ENCODE measurements at regions not wholly inside any gene's neighbourhood (a gene's known extent, or its start where the extent isn't known, plus 50 kb on each side); places are given as distances from the start of the nearest gene placed in this dataset.

DNA sequence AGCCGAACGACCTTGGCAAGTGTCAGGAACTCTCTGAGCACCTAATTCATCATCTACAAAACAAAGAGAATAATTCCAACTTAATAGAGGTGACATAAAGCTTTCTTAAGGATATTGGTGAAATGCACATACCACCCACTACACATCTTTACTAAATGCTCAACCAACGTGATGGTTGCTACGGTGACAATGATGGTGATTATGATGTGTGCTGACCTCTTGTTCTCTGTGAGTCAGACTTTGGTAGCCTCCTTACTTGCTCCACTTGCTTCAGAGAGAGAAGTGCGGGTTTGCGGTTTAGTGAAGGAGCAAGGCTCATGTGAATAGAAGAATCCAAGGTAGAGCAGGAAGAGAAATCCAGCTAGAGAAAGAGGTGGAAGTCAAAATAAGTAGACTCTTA is 52.8 kb upstream of the CLNK start:
- TF ChIP-seq, protein P1, sequence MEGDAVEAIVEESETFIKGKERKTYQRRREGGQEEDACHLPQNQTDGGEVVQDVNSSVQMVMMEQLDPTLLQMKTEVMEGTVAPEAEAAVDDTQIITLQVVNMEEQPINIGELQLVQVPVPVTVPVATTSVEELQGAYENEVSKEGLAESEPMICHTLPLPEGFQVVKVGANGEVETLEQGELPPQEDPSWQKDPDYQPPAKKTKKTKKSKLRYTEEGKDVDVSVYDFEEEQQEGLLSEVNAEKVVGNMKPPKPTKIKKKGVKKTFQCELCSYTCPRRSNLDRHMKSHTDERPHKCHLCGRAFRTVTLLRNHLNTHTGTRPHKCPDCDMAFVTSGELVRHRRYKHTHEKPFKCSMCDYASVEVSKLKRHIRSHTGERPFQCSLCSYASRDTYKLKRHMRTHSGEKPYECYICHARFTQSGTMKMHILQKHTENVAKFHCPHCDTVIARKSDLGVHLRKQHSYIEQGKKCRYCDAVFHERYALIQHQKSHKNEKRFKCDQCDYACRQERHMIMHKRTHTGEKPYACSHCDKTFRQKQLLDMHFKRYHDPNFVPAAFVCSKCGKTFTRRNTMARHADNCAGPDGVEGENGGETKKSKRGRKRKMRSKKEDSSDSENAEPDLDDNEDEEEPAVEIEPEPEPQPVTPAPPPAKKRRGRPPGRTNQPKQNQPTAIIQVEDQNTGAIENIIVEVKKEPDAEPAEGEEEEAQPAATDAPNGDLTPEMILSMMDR (IDR thresholded peaks at IDR 0.05 in 4 of 5, conservative IDR thresholded peaks at IDR 0.05 in 1 of 5) = no peak
- TF ChIP-seq POLR2A (IDR thresholded peaks at IDR 0.05) = no peak

Measured in gastrocnemius medialis (tissue), 4 donors.